GM12874 (cell line): ENCODE measurements at regions not wholly inside any gene's neighbourhood (a gene's known extent, or its start where the extent isn't known, plus 50 kb on each side); places are given as distances from the start of the nearest gene placed in this dataset.

Experiments used
- CTCF ChIP-seq: IDR thresholded peaks from 2 replicates; pipeline ENCODE4 v1.5.1; 2011; ENCODE audit warnings: low read depth, mild to moderate bottlenecking, control low read depth, low read length, moderate library complexity; ENCODE audit not compliant: insufficient read depth

- no peak for TF ChIP-seq CTCF
These were observed 847.8 kb downstream of the TRIML1 start for GRCh38 chr4:188987011-188987410.

GRCh38 chr4:188988131-188988530, 848.9 kb downstream of the TRIML1 start:
- TF ChIP-seq CTCF, result no peak

- TF ChIP-seq CTCF, result no peak
These were observed 850.1 kb downstream of the TRIML1 start for GRCh38 chr4:188989371-188989770.

- TF ChIP-seq CTCF, result no peak
These were observed 853.5 kb downstream of the TRIML1 start for GRCh38 chr4:188992706-188993105.

- TF ChIP-seq CTCF, result no peak
These were observed 854.6 kb downstream of the TRIML1 start for GRCh38 chr4:188993871-188994270.

- no peak for TF ChIP-seq CTCF
These were observed 862.2 kb downstream of the TRIML1 start for GRCh38 chr4:189001283-189001970.

GRCh38 chr4:189001971-189002450, 862.8 kb downstream of the TRIML1 start:
- TF ChIP-seq CTCF, result no peak
